ENCODE measurements at regions not wholly inside any gene's neighbourhood (a gene's known extent, or its start where the extent isn't known, plus 50 kb on each side); places are given as distances from the start of the nearest gene placed in this dataset.

- TF ChIP-seq POLR2A (IDR thresholded peaks at IDR 0.05), result no peak
- TF ChIP-seq CTCF (IDR thresholded peaks at IDR 0.05), result no peak
- no peak for TF ChIP-seq EP300 (IDR thresholded peaks at IDR 0.05)
Observed at GRCh38 chr13:97627566-97627965, 193.6 kb downstream of the RAP2A start.
